SKM-1 treated with dmso at 0.1 percent for 144 hours (cell line): ENCODE measurements at regions not wholly inside any gene's neighbourhood (a gene's known extent, or its start where the extent isn't known, plus 50 kb on each side); places are given as distances from the start of the nearest gene placed in this dataset.
"Not testable (repeated sequence)": the region's sequence is repeated elsewhere in the genome, so short reads cannot be mapped to it uniquely, and the experiment has no call there.

Source experiments
- DNase-seq: peaks from one replicate; lab custom pipeline; 2025; ENCODE audit not compliant: unreplicated experiment; lab: John Stamatoyannopoulos, UW

- DNase-seq = no peak
These were observed 55.2 kb upstream of the MDM1 start for GRCh38 chr12:68387338-68387737.

DNA sequence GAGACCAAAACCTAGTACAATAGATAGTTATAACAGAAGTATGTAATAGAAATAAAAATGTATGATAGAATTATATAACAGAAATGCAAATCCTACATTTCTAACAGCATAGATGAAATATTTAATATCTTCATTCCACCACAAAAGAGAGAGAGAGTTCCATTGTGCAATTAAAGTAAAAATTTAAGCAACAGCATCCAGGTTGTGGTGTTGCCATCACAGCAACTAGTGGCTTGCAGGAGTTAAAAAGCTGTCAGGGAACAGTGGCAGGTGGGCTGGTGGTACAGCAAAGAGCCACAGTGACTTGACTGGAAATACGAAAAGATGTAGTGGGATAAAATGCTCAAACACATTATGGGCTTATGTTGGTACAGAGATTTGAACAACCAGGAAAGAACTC, 57.1 kb upstream of the MDM1 start:
- no peak for DNase-seq

- no peak for DNase-seq
These were observed 59.8 kb upstream of the MDM1 start for GRCh38 chr12:68391937-68392336.

DNA sequence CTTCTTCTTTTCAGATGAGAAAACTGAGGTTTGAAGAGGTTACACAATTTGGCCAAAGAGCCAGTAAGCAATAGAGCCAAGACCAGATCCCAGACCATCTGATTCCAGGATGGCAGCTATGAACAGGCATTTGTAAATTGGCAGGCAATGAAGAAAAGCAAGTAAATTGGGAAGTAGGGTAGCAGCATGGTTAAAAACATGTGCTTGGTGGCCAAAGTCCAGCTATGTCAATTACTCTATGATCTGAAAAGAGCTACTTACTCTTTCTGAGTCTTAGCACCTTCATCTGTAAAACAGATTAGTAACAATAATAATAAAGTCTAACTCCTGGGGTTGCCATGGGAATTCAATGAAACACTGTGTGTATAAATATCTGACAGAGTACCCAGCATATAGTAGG, 60.2 kb upstream of the MDM1 start:
- DNase-seq = no peak

DNA sequence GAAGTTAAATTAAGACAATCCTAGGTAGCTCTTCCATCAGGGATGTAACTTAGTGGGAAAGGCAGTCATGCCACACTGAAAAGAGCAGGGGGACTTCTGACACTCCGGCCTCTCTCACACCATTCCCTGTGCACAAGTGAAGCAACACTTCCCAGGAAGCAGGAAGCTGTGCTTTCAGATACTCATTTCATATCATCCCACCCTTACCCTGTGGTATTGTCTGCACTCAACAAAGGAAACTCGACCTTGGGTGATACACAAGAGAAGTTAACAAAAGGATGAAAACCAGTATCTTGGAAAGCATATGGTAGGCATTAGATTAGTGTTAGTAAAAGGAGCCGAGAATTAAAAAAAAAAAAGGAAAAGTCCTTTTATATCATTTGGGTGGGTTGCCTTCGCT, 61.3 kb upstream of the MDM1 start:
- DNase-seq = no peak

DNA sequence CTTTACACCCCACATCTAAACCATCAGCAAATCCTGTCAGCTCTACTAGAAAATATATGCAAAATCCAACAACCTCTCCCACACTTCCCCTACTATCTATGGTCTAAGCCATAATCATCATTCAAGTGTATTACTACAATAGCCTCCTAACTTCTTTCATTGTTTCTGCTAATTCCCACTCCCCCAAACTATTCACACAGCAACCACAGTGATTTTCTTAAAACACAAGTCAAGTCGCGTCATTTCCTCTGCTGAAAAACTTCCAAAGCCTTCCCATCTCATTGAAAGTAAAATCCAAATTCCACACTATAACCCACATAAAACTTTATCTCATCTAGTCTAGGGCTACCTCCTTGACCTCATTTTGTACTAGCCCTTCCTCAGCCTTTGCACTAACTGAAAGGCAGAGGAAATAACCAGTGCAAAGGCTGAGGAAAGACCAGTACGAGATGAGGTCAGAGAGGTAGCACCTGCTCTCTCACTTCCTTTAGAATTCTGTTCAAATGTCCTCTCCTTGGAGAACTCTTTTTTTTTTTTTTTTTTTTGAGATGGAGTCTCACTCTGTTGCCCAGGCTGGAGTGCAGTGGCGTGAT, 65.5 kb upstream of the MDM1 start:
- DNase-seq = no peak

- not testable (repeated sequence) for DNase-seq
These were observed 66.5 kb upstream of the MDM1 start for GRCh38 chr12:68398689-68399088.

DNA sequence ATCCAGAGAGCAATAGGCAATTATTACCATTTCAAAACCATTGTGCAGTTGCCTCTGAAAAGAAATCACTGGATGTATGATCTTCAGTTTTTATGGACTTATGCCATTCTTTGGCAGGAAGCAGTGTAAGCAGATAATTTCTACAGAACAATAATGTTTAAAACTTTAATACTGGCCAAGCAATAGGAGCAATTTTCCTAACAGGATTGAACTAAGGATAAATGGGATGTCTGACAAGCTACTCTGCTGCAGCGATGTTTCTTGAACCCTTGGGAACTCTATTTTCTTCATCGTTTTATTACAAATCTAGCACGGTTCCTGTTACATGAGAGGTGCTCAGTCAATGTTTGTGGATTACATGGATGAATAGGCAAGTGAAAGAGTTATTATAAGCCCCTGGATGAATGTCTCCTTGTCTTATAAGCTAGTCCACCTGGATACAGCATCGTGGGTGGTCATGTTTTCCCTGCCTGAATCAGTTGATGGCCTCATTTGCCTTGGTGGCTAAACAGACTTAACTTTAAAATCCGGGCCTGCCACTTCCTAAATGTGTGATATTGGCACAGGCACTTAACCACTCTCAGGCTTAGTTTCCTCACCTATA, 68.2 kb upstream of the MDM1 start:
- DNase-seq = no peak

DNA sequence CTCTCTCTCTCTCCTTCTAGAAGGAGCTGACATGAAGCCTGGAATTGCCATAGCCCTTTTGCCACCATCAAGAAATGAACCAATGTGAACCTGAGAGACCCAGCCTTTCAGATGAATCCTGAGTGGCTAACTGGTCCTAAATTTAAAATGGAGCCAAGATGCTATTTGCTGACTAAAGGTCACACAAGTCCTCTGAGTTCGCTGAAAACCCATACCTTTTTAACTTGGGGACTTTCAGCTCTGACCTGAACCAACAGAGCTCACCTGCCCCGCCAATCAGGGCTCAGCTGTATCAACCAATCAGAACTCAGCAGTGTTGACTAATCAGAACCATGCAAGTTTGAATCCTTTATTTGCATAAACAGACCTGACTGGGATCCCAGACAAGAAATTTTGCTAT, 70.3 kb upstream of the MDM1 start:
- DNase-seq = no peak

DNA sequence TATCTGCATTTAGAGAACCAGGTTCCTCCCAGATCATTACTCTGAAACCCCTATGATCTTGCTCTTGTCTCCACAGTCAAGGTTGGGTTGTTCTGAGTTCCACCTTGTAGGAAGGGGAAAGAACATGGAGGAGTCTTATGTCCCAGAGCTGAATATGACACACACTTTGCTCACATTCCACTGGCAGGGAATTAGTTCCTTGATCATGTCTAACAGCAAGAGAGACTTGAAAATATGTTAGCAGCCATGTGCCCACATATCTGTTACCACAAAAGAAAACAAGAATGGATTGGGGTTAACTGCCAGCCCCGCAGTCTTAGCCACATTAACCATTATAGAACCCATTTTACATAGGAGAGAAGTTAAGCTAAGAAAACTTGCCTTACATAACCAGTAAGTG, 71.1 kb upstream of the MDM1 start:
- DNase-seq = no peak

DNA sequence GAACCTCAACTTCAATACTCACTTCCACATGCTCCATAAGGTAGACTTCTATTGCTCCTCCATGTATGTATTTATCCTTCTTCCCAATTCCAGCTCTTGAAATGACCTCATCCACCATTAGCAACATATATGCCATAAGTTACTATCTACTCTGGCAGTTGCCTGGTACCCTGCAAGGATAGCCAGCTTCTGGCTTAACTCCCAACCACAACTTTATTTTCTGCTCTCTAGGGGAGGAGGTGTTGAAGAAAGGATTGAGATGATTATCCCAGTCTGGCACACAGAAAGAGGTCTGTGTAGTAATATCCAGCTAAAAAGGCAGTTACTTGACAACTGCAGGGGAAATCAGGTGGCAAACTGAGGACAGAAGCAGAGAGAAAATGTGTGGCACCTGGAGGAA, 71.5 kb upstream of the MDM1 start:
- no peak for DNase-seq

DNA sequence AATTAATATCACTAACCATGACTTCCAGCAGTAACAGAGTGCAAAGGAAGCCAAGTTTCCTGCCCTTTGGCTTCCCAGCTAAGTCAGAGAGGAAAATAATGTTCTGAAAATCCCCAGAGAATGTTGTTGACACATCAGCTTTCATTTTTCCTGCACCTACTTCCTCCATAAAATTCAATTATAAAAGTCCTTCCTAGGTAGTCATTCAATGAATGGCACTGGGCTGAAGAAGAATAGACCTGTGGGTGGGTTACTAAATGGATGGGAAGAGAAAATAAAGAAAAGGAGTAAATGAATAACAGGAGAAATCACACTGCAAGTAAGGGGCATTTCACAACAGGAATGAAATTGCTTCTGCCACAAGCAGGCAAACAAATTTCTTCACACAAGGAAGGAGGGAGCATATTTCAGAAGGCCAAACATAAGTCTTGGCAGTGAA, 73.2 kb upstream of the MDM1 start:
- no peak for DNase-seq

GRCh38 chr12:68406134-68406576, 74.0 kb upstream of the MDM1 start:
- DNase-seq = no peak

DNA sequence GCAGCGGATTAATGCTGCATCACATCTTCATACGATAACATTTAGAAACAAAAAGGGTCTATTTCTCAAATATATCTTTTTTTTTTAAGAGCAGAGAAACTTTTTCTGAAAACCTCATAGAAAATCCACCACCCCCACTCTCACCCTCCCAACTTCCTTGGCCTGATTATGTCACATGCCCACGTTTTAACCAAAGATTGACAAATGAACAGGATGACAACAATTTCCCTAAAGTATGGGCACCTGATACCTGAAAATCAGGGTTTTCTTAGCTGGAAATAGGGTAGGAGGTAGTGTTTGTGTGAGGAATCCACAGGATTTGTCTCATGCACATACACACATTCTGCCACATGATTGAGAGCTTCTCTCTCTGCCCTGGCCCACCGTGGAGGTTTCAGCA, 74.7 kb upstream of the MDM1 start:
- DNase-seq = no peak

- no peak for DNase-seq
These were observed 78.0 kb upstream of the MDM1 start for GRCh38 chr12:68410018-68410660.

DNA sequence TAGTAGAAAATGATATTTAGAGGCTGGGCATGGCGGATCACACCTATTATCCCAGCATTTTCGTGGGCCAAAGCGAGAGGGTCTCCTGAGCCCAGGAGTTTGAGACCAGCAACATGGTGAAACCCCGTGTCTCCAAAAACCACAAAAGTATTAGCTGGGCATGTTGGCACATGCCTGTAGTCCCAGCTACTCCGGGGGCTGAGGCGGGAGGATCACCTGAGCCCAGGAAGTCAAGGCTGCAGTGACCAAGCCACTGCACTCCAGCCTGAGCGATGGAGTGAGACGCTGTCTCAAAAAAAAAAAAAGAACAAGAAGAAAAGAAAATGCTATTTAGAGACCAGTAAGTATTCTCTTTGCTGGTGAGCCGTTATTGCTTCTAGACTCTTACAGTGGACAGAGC, 79.2 kb upstream of the MDM1 start:
- DNase-seq = no peak

- DNase-seq = no peak
These were observed 82.8 kb upstream of the MDM1 start for GRCh38 chr12:68414988-68415387.

GRCh38 chr12:68416350-68416749, 84.2 kb upstream of the MDM1 start:
- no peak for DNase-seq

DNA sequence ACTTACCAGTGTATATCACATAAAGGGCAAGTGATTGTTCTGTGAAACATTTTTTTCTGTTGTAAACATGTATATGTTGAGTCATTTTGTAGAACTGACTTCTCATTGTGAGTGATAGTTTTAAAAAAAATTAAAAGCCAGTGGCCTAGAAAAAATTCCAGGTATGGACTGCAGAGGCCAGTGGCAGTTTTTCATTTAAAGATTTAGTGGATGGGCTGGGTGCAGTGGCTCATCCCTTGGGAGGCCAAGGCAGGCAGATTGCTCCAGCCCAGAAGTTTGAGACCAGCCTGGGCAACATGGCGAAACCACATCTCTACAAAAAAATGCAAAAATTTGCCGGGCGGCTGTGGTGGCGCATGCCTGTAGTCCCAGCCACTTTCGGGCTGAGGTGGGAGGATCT, 84.7 kb upstream of the MDM1 start:
- DNase-seq = no peak

GRCh38 chr12:68418137-68418460, 85.9 kb upstream of the MDM1 start:
- DNase-seq = no peak

DNA sequence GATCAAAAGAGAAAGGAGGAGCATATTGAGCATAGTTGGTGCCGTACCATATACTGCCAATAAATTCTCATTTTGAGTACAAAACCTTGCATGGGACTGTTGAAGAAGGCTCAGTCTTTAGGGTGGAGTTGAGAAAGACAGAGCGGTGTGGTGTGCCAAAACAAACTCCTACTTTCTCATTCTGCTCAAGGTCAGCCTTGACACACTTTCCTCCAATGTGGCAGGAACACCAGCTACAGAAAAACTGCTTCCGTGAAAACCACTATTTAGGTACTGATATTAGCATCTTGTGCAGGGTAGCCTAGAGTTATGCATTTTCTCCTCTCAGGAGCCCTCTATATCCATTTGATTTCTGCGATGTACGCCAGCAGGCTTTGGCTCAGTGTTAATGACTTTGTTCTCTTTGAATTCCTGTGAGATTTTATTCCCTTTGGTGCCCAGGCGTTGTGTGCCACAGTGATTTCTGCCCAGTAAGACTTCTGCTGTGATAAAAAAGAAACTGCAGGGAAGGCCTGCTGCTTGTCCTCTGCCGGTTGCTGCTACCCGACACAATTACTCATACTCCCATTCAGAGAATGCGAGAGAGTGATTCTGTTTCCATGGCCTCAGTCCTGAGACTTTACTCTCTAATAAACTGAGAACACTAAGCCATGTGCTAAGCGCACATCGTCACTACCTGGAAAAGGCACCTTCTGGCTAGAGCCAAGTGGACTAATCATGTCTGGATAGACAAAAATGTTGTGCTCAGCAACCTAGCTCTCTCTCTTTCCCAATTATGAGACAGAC, 88.3 kb upstream of the MDM1 start:
- no peak for DNase-seq

DNA sequence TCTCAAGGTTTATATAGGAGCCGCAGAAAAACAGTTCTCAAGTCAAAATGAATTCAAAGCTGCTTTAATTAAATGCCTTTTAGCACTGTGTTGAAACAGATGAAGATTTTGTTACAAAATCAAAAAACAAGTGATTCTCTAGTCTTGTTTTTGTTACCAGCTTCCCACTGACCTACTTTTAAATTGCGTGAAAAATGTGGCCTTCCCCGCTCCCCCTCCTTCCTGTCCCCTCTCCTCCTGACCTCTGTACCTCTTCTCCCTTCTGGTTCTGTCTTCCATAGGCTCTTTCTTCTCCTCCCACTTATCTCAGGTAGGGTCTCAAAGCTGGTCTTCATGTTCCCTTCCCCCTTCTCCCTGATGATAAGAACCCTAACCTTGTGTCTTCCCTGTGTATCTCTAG, 90.0 kb upstream of the MDM1 start:
- DNase-seq = no peak
